AG09309 (cell line): ENCODE measurements at regions not wholly inside any gene's neighbourhood (a gene's known extent, or its start where the extent isn't known, plus 50 kb on each side); places are given as distances from the start of the nearest gene placed in this dataset.
"Not testable (repeated sequence)": the region's sequence is repeated elsewhere in the genome, so short reads cannot be mapped to it uniquely, and the experiment has no call there.

Source experiments
- DNase-seq: peaks from one replicate; pipeline ENCODE4 v3.0.0-alpha.2; 2010; ENCODE audit warnings: low read depth
- H3K4me3 ChIP-seq: 2 replicates; pipeline ENCODE4 v1.5.1; 2011; ENCODE audit warnings: mild to moderate bottlenecking, low read depth, low read length, moderate library complexity; ENCODE audit not compliant: control insufficient read depth
- CTCF ChIP-seq: IDR thresholded peaks from 2 replicates; pipeline ENCODE4 v1.5.1; 2011; ENCODE audit warnings: mild to moderate bottlenecking, low read depth, low read length, inconsistent platforms; ENCODE audit not compliant: insufficient read depth, control insufficient read depth; ENCODE audit errors: missing control alignments

GRCh38 chr11:67826028-67826950 lies 151.9 kb upstream of the ALDH3B2 start:
- H3K4me3 ChIP-seq: not testable (repeated sequence)

GRCh38 chr11:67824861-67825260 lies 150.4 kb upstream of the ALDH3B2 start:
- H3K4me3 ChIP-seq, DNase-seq: not testable (repeated sequence)

More at GRCh38 chr11:67826028-67826950, 151.9 kb upstream of the ALDH3B2 start:
- DNase-seq: not testable (repeated sequence)

- no peak for DNase-seq
- TF ChIP-seq CTCF: no peak
Measured at GRCh38 chr11:67820081-67820480, 145.7 kb upstream of the ALDH3B2 start.

GRCh38 chr11:67817558-67817957 lies 143.1 kb upstream of the ALDH3B2 start:
- H3K4me3 ChIP-seq: not testable (repeated sequence)

More at GRCh38 chr11:67820081-67820480, 145.7 kb upstream of the ALDH3B2 start:
- H3K4me3 ChIP-seq: no peak overlapping the region

GRCh38 chr11:67809301-67809700 lies 134.9 kb upstream of the ALDH3B2 start:
- not testable (repeated sequence) for H3K4me3 ChIP-seq, DNase-seq

More at GRCh38 chr11:67817558-67817957, 143.1 kb upstream of the ALDH3B2 start:
- DNase-seq: not testable (repeated sequence)

GRCh38 chr11:67807896-67808295 lies 133.5 kb upstream of the ALDH3B2 start:
- not testable (repeated sequence) for DNase-seq, H3K4me3 ChIP-seq

- not testable (repeated sequence) for H3K4me3 ChIP-seq, DNase-seq
Measured at GRCh38 chr11:67806728-67807235, 132.4 kb upstream of the ALDH3B2 start.

- DNase-seq: not testable (repeated sequence)
Measured at GRCh38 chr11:67806183-67806582, 131.8 kb upstream of the ALDH3B2 start.

GRCh38 chr11:67805253-67806126 lies 131.1 kb upstream of the ALDH3B2 start:
- peak; percentile 87 for DNase-seq
- H3K4me3 ChIP-seq: peak overlapping the region; percentile 59

More at GRCh38 chr11:67806183-67806582, 131.8 kb upstream of the ALDH3B2 start:
- H3K4me3 ChIP-seq: peak overlapping the region; percentile 58

- peak; percentile 61 for DNase-seq
Measured at GRCh38 chr11:67804435-67805252, 130.2 kb upstream of the ALDH3B2 start.

GRCh38 chr11:67803519-67803918 lies 129.1 kb upstream of the ALDH3B2 start:
- H3K4me3 ChIP-seq, DNase-seq: not testable (repeated sequence)

More at GRCh38 chr11:67804435-67805252, 130.2 kb upstream of the ALDH3B2 start:
- H3K4me3 ChIP-seq: peak overlapping the region; percentile 59

GRCh38 chr11:67803055-67803454 lies 128.6 kb upstream of the ALDH3B2 start:
- DNase-seq, H3K4me3 ChIP-seq: not testable (repeated sequence)

- DNase-seq, H3K4me3 ChIP-seq: not testable (repeated sequence)
Measured at GRCh38 chr11:67802623-67803022, 128.2 kb upstream of the ALDH3B2 start.

GRCh38 chr11:67801397-67801796 lies 127.0 kb upstream of the ALDH3B2 start:
- H3K4me3 ChIP-seq, DNase-seq: not testable (repeated sequence)

- not testable (repeated sequence) for DNase-seq, H3K4me3 ChIP-seq
Measured at GRCh38 chr11:67800591-67800990, 126.2 kb upstream of the ALDH3B2 start.
